AG08395 (cell line): ENCODE measurements at regions not wholly inside any gene's neighbourhood (a gene's known extent, or its start where the extent isn't known, plus 50 kb on each side); places are given as distances from the start of the nearest gene placed in this dataset.

Experiments
- DNase-seq: peaks from one replicate; pipeline ENCODE4 v3.0.0; 2012; ENCODE audit warnings: mixed read lengths, low spot score

DNA sequence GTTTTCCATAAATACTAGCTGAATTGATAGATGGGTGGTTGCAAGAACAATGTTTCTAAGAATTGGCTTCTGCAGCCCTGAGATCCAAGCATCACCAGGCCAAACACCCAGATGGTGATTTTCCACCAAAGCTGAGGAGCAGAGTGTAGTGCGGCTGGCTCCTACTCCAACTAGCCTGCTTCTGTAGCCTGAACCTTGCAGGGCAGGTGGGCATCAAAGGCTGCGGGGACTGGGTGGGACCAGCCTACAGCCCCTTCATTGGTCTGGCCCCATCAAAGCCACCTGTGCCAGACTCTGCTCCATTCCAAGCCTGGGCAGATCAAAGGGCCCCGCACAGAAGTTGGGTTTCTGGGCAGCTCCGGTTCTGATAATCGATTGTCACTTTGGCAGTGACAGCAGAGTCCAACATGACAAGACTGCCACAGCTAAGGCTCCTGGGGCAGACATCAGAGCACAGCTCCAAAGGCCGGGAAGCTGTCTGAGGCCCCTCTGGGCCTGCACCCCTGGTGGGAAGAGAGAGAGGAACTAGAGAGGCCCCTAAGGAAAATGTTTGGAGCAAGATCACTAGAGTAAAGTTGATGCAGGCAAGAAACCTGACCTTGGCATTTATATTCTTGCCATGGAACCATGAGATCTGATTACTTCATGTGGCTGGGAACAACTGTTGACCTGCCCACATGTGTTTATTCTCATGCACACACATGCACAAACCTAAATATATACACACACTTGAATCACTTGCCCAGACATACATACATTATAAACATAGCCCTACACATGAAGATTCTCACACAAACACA lies 582.9 kb downstream of the INSC start:
- DNase-seq, result no peak

DNA sequence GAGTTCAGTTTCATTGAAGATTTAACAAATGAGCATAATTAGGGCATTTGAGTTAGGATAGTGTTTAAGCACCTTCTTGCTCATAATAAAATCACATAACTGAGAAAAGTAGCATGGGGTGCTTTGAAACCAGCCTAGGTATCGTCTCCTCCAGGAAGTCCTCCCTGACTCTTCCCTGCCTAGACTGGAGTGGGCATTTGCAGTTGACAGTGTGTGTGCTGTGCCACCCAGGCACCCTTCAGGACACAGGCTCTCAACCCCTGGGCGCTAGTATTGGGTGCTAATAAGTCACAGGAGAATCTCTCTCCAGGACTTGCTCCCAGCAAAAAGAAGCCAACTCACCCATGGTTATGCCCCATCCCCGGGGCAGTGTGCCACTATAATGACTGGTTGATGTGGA lies 584.1 kb downstream of the INSC start:
- no peak for DNase-seq

DNA sequence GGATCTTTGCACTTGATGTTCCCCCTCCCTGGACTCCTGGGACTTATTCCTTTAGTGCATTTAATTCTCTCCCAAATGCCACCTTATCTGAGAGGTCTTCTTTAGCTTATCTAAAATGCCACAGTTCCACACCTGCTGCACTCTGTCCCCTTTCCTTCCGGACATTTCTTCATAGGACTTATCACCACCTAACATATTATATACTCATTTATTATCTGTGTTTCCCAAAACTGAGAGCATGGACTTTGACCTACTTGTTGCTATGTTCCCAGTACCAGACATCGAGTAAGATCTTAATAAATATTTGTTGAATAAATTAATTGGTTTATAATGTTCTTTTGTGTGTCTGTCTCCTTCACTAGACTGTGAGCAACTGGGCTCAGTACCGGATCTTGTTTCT lies 585.3 kb downstream of the INSC start:
- DNase-seq, result no peak

DNA sequence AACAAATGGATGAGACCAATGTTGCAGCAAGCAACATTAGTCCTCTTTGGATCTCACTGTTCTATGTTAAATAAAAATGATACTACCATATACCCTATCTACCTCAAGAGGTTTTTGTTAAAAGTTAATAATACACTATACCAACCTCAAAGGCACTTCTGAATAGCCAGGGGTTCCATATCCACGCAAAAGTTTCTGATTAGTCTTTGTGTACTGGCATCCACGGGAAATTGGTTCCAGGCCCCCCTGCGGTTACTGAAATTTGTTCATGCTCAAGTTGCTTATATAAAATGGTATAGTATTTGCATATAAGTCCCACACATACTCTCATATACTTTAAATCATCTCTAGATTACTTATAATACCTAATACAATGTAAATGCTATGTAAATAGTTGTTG lies 585.7 kb downstream of the INSC start:
- DNase-seq, result no peak

DNA sequence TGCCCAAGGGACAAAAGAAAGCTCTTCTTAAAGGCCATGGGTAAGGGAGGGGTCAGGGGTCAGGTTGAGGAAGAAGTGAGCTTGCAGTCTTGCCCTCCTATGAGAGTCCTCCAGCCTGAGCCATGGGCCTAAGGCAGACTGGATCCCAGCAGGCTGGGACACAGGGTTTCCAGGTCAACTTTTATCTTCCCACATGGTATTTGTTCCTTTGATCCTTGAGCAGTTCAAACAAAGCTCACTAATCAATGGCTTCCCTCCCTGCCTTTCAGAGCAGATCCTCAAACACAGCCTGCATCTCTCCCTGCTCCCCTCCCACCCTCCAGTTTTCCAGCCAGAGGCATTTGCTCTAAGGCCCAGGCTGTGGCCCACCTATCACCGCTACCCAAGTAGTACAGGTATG lies 589.3 kb downstream of the INSC start:
- DNase-seq, result no peak

DNA sequence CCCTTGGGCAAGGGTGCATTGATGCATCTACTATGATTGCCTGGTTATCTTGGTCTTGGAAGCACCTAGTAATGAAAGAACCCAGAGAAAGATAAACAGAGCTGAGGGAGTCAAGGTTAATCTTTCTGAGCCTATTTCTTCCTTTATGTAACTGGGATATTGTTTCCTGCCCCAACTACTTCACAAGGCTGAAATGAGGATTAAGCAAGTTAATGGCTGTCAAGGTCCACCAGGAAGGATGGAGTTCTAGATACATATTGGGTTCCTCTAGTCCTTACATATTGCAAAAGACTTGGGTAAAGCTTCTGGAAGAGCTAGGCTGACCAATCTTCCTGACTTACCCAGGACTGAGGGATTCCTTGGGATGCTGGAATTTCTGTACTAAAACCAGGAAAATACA lies 589.8 kb downstream of the INSC start:
- no peak for DNase-seq

DNA sequence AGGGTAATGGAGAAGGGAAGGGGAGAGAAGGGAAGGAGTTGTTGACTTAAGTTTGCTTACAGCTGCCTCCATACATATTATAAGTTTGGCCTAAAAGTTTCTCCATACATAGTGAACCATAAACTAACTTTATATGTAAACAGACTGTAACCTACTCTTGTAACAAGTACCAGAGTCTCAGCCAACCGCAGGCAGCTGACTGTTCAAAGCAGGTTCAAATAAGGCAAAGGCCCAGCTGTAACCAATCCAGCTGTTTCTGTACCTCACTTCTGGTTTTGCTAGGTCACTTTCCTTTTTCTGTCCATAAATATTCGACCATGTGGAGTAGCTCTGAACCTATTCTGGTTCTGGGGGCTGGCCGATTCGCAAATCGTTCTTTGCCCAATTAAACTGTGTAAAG lies 591.2 kb downstream of the INSC start:
- DNase-seq, result no peak

DNA sequence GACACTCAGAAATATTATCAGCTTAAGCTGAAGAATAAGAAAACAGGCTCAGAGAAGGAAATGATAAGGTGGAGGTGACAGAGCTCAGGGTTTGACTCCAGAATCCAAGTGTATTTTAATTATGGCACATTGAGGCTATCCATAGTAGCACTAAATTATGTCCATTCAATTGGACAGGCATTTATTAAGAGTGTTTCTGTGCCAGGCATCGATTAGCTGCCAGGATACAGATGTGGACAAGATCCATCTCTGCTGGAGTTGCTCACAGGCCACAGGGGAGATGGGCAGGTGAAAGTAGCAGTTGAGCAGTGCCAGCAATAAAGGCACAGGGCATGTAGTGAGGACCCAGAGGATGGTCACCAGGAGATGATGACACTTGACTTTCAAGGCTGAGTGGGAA lies 592.5 kb downstream of the INSC start:
- no peak for DNase-seq

DNA sequence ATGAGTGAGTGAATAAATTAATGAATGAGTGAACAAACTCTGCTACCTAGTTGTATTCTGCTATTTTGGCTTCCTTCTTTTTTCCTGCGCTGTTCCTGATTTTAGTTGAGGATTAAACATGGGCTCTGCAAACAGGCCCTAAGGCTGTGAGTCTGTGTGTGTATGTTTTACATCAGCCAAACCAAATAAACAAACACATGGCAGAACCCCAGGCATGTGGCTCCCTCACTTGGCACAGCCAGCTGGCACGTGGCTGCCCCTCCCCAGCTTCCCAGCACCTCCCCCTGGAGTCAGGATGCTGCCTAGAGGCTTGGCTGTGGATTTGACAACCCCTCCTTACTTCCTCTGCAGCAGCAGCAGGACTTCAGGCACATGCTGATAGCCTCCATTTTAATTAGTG lies 593.2 kb downstream of the INSC start:
- no peak for DNase-seq

DNA sequence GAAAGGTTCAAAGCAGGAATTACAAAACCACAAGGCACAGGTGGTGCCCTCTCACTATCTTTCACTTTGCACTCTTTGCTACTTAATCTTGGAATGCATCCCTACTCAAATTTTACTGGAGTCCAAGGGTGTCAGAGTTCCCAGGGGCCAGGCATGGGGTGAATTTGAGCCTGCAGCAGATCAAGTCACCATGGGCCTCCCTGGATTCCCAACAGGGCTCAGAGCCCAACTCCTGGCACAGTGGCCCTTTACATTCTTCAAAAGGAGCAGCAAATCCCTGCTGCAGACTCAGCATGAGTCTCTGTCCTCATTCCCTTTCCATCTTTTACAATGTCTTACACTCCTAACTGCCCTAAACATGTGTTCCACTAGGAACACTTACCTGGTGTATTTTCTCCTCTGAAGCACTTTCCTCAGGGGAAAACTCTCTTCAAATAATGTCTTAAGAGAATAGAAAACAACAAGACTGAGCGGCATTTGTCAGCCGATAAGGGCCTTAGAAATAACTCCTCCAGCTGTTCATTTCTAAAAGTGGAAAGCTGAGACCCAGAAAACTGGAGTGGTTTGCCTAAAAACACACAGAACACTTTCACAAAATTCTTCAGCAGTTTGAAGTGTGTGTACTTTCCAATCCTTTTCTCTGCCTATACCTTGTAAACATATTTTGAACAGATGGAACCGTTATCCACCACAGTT lies 596.0 kb downstream of the INSC start:
- DNase-seq, result no peak

DNA sequence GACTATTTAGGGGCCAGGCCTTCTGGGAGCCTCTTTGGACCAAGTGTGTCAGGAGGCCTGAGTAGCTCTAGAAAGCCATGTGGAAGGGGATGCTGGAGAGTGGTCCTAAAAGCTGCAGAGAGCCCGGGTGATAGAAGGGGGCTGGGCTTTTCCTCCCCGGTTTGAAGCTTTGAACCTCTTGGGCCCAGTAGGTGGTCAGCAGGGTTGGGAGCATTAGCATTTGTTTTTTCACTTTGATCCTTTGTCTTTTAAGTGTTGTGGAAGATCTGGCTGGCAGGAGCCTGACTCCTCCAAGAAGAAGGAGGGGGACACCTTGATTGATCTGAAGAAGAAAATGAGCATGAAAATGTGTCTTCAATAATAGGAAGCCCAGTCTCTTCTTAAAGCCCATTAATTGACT lies 596.6 kb downstream of the INSC start:
- no peak for DNase-seq

DNA sequence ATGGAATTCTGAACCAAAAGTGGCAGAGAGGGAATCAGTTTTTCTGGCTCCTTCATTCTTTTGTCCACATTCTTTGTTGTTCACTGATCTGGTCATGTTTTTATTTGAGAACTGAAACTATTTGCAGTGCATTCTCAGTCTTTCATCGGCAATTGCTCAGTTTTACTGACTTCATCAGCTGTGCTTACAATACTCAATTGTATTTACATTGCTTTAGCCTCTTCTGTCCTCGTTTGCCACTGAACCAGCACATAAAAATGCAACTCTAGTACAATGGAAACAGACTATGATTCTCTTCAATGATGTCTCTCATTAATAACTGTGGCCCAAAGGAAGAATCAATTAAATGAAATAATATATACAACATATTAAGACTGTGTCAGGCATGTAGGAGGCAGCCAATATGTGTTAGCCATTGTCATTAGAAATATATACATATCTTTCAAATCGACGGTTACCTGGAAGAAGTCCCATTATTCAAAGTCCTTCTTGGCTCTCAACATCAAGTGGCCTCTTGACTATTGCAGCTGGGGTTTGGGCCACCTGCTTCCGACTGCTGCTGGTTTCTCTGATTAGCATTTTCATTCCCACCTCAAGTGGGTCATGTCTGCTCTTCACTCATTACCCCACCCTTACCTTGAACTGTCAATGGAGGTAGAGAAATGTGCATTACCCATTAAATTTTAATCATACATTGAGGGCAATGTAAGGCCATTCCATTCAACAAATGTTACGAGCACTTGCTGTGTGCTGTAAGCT lies 600.1 kb downstream of the INSC start:
- DNase-seq, result no peak

DNA sequence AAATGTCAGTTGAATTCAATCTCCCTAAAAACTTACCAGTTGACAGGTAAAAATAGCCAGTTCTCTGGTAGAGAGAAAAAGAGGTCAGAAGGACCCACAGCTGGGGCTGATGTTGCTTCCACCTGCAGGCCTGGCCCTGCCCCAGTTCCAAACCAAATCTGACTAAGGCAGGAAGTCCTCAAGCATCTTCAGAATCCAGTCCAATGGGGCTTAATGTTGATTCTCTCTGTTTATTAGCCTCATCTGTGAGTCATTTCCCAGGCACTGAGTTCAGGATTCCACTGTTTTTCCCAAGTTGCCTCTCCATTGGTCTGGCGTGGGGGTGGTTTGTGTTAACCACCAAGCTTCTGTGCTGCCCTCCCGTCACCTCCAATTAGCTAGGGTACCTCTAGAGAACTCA lies 601.8 kb downstream of the INSC start:
- DNase-seq, result no peak

DNA sequence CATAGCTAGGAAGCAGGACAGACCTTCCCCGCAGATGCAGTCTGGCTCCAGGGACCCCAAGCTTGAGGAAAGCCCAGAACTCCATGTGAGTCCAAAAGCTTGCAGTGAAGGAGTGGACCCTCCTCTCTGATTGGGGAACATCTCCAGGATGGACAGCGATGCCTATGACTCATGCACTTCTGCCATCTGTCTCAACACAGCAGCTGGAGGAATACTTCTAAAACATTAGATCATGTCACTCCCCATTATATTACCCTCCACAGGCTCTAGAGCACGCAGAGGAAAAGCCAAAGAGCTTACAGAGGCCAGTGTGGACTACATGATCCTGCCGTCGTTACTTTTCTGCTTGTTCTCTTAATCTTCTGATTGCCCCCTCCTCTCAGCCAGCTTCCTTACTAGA lies 605.7 kb downstream of the INSC start:
- no peak for DNase-seq

DNA sequence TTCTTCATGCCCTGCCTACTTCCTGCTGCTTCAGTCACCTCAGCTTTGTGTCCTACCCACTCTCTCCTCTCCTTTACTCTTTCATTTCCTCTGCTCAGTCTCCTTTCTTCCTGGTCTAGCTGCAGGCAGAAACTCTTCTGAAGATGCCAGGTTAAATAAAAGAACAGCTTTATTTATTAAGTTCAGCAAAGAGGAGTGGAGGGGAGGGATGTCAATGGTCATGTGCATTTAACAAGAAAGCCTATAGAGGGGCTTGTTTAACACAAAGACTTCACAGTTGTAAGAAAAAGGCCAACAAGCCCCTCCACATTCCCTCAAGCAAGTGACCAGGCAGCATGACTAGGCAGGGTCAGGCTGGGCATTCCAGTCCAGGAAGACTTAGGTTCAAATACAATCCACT lies 609.2 kb downstream of the INSC start:
- DNase-seq, result no peak

DNA sequence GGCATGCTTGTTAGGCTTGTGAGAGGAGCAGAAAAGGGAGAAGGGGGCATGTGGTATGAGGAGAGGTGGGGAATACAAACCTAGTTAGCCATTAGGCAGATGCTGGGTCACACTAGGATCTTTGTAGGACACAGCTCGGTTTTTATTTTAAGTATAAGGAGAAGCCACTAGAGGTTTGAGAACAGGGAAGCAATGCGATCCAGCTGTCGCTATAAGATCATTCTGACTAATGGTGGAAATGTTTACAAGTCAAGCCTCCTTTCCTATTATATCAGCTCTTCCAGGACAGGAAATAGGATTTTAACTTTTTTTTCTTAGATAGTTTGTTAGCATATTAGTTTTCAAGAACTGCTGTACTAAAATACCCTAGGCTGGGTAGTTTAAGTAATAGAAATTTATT lies 609.9 kb downstream of the INSC start:
- no peak for DNase-seq

DNA sequence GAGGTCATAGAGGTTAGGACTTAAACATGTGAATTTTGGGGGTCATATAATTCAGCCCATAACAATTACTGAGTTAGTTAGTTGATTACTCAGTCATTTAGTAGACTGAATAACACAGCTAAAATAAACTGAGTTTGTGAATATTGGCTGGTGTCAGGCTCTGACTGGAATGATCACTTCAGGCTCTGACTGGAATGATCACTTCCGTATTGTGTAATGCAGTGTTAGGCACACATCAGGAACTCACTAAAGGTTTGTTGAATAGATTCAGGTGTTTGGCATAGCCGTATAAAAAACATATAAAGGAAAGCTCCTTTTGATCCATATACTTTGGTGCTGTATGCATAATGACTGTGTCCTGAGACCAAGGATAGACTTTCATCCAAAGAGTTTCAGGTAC lies 610.5 kb downstream of the INSC start:
- DNase-seq, result no peak

DNA sequence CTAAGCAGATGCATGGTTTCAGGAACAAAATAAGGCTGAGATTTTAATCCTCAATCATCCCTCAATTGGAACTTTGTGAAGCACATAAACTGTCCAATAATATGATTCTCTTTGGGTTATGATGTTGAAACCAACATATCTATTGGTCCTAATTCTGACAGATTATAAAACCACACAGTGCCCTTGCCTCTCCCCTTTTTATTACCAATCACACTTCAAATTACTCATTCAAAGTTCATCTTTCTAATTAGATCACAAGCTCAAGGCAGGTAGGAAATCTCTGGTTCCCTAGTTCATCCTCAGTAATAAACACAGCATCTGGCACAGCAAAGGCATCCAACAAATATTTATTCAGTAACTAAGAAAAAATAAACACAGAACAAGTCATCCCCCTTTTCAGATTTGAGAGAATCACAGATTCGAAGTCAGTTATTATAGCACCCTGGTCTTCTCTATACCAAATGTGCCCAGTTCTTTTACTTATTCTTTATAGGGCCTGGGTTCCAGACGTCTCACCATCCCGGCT lies 611.6 kb downstream of the INSC start:
- DNase-seq, result no peak

DNA sequence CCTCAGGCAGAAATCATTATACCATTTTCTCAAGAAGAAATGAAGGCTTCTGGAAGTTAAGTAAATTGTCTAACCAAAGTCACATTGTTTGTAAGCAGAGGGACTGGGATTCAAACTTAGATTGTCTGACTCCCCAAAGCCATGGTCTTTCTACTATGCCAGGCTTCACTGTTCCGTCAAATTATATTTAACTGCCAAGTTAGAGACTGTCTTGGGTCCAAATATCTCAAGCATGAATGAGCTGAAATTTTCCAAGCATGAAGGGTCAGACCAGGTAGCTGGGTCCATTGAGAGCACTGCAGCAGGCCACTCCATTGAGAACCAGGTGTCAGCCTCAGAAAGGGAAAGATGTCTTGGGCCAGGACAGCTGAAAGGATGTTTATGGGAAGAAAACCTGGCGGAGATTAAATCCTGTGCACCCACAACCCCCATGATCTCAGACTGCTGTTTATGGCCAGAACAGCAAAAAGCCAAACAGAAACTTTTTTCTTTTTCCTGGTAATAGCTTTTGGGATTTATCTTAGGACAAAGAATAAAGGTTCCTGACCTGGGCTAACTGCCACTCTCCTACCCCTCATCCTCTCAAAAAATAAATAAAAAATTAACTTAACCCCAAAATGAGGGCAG lies 612.3 kb downstream of the INSC start:
- no peak for DNase-seq

DNA sequence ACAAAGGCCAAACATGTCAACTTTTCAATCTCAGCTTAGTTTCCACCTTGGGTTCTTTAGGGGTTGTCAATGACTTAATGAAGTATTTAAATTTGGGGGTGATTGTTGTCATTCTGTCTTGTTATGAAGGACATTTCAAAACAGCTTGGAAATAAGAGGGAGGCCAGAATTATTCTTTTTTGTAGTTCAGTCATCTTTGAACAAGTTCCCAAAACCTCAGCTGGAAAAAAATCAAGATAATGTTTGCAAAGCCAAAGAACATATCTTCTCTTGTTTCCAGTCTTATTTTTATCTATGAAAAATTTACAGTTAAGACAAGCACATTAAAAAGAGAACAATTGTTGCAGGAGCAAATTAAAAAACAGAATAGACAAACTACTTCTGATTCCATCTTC lies 612.8 kb downstream of the INSC start:
- DNase-seq, result no peak

DNA sequence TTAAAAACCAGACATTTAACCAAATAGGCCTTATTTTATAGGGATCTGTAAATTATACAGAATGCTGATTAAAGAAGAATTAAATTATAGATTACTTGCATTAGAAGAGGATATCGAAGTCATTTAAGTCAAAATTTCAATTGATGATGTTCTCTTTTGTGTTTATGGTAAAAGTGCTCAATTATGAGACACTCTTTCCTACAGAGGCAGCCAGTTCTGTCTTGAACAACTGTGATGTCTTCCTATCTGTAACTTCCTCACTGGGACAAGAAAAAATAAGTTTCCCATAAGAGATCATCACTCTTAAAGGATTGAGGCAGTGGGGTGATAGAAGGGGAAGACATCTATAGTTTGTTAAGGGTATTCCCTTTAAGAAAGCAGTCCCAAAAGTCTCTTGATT lies 613.5 kb downstream of the INSC start:
- no peak for DNase-seq

DNA sequence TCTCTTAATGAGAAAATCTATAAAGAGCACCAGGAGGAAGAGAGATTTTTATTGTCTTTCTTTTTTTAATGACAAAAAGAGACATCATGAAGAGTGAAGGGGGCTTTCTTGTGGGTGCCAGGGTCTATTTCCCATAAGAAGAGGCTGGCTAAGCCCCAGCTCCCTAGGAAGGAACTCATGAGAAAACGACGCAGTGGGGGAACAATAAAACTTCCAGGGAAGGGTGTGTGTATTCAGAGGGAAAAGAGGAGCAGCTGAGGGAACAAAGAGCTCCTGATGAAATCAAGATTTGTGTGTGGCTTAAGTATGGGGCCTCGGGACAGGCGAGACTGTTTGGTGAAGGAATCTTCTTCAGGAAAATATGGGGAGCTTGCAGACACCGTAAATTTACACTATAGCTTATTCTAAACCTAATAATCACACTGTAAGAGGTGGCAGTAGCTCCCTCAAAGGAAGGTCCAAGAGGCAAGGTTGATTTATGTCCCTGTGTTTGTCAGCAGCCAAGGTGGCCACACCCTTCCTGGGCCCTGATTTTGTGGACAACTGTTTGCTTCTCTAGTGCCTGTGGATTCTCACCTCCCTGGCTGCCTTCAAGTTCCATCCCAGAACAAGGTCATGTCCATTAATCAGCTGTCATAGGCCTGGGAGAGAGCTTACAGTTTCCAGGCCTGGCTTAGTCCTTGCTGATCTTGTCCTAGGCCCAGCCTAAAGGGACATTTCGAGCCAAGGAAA lies 615.7 kb downstream of the INSC start:
- DNase-seq, result no peak
